ENCODE measurements at regions not wholly inside any gene's neighbourhood (a gene's known extent, or its start where the extent isn't known, plus 50 kb on each side); places are given as distances from the start of the nearest gene placed in this dataset.

GRCh38 chr3:76495216-76495615 lies 544.7 kb upstream of the ROBO2 start:
- Histone ChIP-seq H3K4me1 (ENCODE audit: control insufficient read depth in 1 of 2, extremely low read depth in 1 of 2, insufficient read depth in 2 of 2, low read length in 2 of 2) (no peaks in the 10 kb centered on the region), H3K4me3 (ENCODE audit: control insufficient read depth in 1 of 2, extremely low read depth in 1 of 2, low read length in 1 of 2) (no peak overlapping the region), H3K36me3 (ENCODE audit: control insufficient read depth in 2 of 2, extremely low read depth in 1 of 2, insufficient read depth in 1 of 2, low read length in 1 of 2) (no peaks in the 10 kb centered on the region), H3K9me3 (no peaks in the 10 kb centered on the region), H3K27me3 (replicated peaks in 1 of 2; ENCODE audit: control insufficient read depth in 2 of 2, extremely low read depth in 1 of 2, insufficient read depth in 2 of 2, low read length in 1 of 2) (no peaks in the 10 kb centered on the region), H3K27ac (ENCODE audit: low read length) (no peak overlapping the region)
- DNase-seq (no peak), ATAC-seq (replicated peaks in 1 of 4) (no peak)
- H3K27ac Mint-ChIP-seq = no peak overlapping the region
- no peaks in the 10 kb centered on the region for H3K27me3 Mint-ChIP-seq
- no peaks in the 10 kb centered on the region for H3K4me1 Mint-ChIP-seq
- H3K4me3 Mint-ChIP-seq = no peak overlapping the region
- no CpG with 5 or more reads among the region's 2 CpGs for WGBS (ENCODE audit: insufficient coverage)
- ChIA-PET CTCF (no interaction called here), POLR2A (no interaction called here)
- H3K36me3 Mint-ChIP-seq = no peaks in the 10 kb centered on the region
- H3K9me3 Mint-ChIP-seq = peaks cover 10 to 34% (median 21%) of the 10 kb centered on the region in 3 donors

GRCh38 chr3:76497636-76498035 lies 542.3 kb upstream of the ROBO2 start:
- Histone ChIP-seq H3K9me3 (no peaks in the 10 kb centered on the region), H3K4me3 (ENCODE audit: control insufficient read depth in 1 of 2, extremely low read depth in 1 of 2, low read length in 1 of 2) (no peak overlapping the region), H3K27me3 (replicated peaks in 1 of 2; ENCODE audit: control insufficient read depth in 2 of 2, extremely low read depth in 1 of 2, insufficient read depth in 2 of 2, low read length in 1 of 2) (no peaks in the 10 kb centered on the region), H3K4me1 (ENCODE audit: control insufficient read depth in 1 of 2, extremely low read depth in 1 of 2, insufficient read depth in 2 of 2, low read length in 2 of 2) (no peaks in the 10 kb centered on the region), H3K36me3 (ENCODE audit: control insufficient read depth in 2 of 2, extremely low read depth in 1 of 2, insufficient read depth in 1 of 2, low read length in 1 of 2) (no peaks in the 10 kb centered on the region), H3K27ac (ENCODE audit: low read length) (no peak overlapping the region)
- WGBS (ENCODE audit: insufficient coverage) = 68% methylated on average over 3 of the region's 3 CpGs
- H3K27me3 Mint-ChIP-seq = no peaks in the 10 kb centered on the region
- H3K27ac Mint-ChIP-seq = no peak overlapping the region
- H3K4me1 Mint-ChIP-seq = no peaks in the 10 kb centered on the region
- H3K36me3 Mint-ChIP-seq = no peaks in the 10 kb centered on the region
- ATAC-seq (replicated peaks in 1 of 4) (no peak), DNase-seq (no peak)
- no peak overlapping the region for H3K4me3 Mint-ChIP-seq
- ChIA-PET POLR2A (no interaction called here), CTCF (no interaction called here)
- peaks cover 10 to 34% (median 21%) of the 10 kb centered on the region in 3 donors for H3K9me3 Mint-ChIP-seq

- H3K4me1 ChIP-seq (ENCODE audit: control insufficient read depth in 1 of 2, extremely low read depth in 1 of 2, insufficient read depth in 2 of 2, low read length in 2 of 2) = no peaks in the 10 kb centered on the region
- H3K9me3 Mint-ChIP-seq = peaks cover 7 to 44% (median 21%) of the 10 kb centered on the region in 3 donors
- DNase-seq = no peak
- CTCF ChIA-PET = no interaction called here
- ATAC-seq (replicated peaks in 1 of 4) = no peak
- no peaks in the 10 kb centered on the region for H3K36me3 ChIP-seq (ENCODE audit: control insufficient read depth in 2 of 2, extremely low read depth in 1 of 2, insufficient read depth in 1 of 2, low read length in 1 of 2)
- H3K36me3 Mint-ChIP-seq = no peaks in the 10 kb centered on the region
- H3K27me3 ChIP-seq (replicated peaks in 1 of 2; ENCODE audit: control insufficient read depth in 2 of 2, extremely low read depth in 1 of 2, insufficient read depth in 2 of 2, low read length in 1 of 2) = no peaks in the 10 kb centered on the region
- no peak overlapping the region for H3K27ac ChIP-seq (ENCODE audit: low read length)
- H3K4me3 ChIP-seq (ENCODE audit: control insufficient read depth in 1 of 2, extremely low read depth in 1 of 2, low read length in 1 of 2) = no peak overlapping the region
- H3K27ac Mint-ChIP-seq = no peak overlapping the region
- H3K9me3 ChIP-seq = no peaks in the 10 kb centered on the region
- no peaks in the 10 kb centered on the region for H3K27me3 Mint-ChIP-seq
- H3K4me1 Mint-ChIP-seq = no peaks in the 10 kb centered on the region
- POLR2A ChIA-PET = no interaction called here
- no peak overlapping the region for H3K4me3 Mint-ChIP-seq
- no CpG with 5 or more reads among the region's 2 CpGs for WGBS (ENCODE audit: insufficient coverage)
These were observed 539.1 kb upstream of the ROBO2 start for GRCh38 chr3:76500746-76501275.

- no peak overlapping the region for H3K4me3 Mint-ChIP-seq
- CTCF ChIA-PET = no interaction called here
These were observed 538.6 kb upstream of the ROBO2 start for GRCh38 chr3:76501315-76501714.

GRCh38 chr3:76502076-76502475 lies 537.8 kb upstream of the ROBO2 start:
- Histone ChIP-seq H3K36me3 (ENCODE audit: control insufficient read depth in 2 of 2, extremely low read depth in 1 of 2, insufficient read depth in 1 of 2, low read length in 1 of 2) (no peaks in the 10 kb centered on the region), H3K27me3 (replicated peaks in 1 of 2; ENCODE audit: control insufficient read depth in 2 of 2, extremely low read depth in 1 of 2, insufficient read depth in 2 of 2, low read length in 1 of 2) (no peaks in the 10 kb centered on the region), H3K4me1 (ENCODE audit: control insufficient read depth in 1 of 2, extremely low read depth in 1 of 2, insufficient read depth in 2 of 2, low read length in 2 of 2) (no peaks in the 10 kb centered on the region), H3K9me3 (no peaks in the 10 kb centered on the region), H3K4me3 (ENCODE audit: control insufficient read depth in 1 of 2, extremely low read depth in 1 of 2, low read length in 1 of 2) (no peak overlapping the region), H3K27ac (ENCODE audit: low read length) (no peak overlapping the region)
- Mint-ChIP-seq H3K4me3 (no peak overlapping the region), H3K27ac (no peak overlapping the region), H3K4me1 (no peaks in the 10 kb centered on the region), H3K36me3 (no peaks in the 10 kb centered on the region), H3K27me3 (no peaks in the 10 kb centered on the region), H3K9me3 (peaks cover 7 to 42% (median 20%) of the 10 kb centered on the region in 3 donors)
- ChIA-PET POLR2A (no interaction called here), CTCF (no interaction called here)
- ATAC-seq (replicated peaks in 1 of 4) (no peak), DNase-seq (no peak)

More at GRCh38 chr3:76501315-76501714, 538.6 kb upstream of the ROBO2 start:
- H3K27me3 Mint-ChIP-seq = no peaks in the 10 kb centered on the region
- POLR2A ChIA-PET = no interaction called here
- H3K9me3 Mint-ChIP-seq = peaks cover 7 to 46% (median 23%) of the 10 kb centered on the region in 3 donors
- H3K27me3 ChIP-seq (replicated peaks in 1 of 2; ENCODE audit: control insufficient read depth in 2 of 2, extremely low read depth in 1 of 2, insufficient read depth in 2 of 2, low read length in 1 of 2) = no peaks in the 10 kb centered on the region
- H3K27ac ChIP-seq (ENCODE audit: low read length) = no peak overlapping the region
- no peak for DNase-seq
- no CpG with 5 or more reads among the region's 1 CpG for WGBS (ENCODE audit: insufficient coverage)
- no peaks in the 10 kb centered on the region for H3K4me1 Mint-ChIP-seq
- no peaks in the 10 kb centered on the region for H3K4me1 ChIP-seq (ENCODE audit: control insufficient read depth in 1 of 2, extremely low read depth in 1 of 2, insufficient read depth in 2 of 2, low read length in 2 of 2)
- H3K36me3 ChIP-seq (ENCODE audit: control insufficient read depth in 2 of 2, extremely low read depth in 1 of 2, insufficient read depth in 1 of 2, low read length in 1 of 2) = no peaks in the 10 kb centered on the region
- H3K36me3 Mint-ChIP-seq = no peaks in the 10 kb centered on the region
- no peak for ATAC-seq (replicated peaks in 1 of 4)
- H3K9me3 ChIP-seq = no peaks in the 10 kb centered on the region
- H3K4me3 ChIP-seq (ENCODE audit: control insufficient read depth in 1 of 2, extremely low read depth in 1 of 2, low read length in 1 of 2) = no peak overlapping the region
- no peak overlapping the region for H3K27ac Mint-ChIP-seq

- ChIA-PET CTCF (no interaction called here), POLR2A (no interaction called here)
- no peaks in the 10 kb centered on the region for H3K9me3 ChIP-seq
- no peaks in the 10 kb centered on the region for H3K4me1 Mint-ChIP-seq
- peaks cover 3 to 32% (median 13%) of the 10 kb centered on the region in 3 donors for H3K9me3 Mint-ChIP-seq
- no peak for ATAC-seq (replicated peaks in 1 of 4)
- no peak overlapping the region for H3K27ac Mint-ChIP-seq
- WGBS (ENCODE audit: insufficient coverage) = no CpG with 5 or more reads among the region's 5 CpGs
- no peak overlapping the region for H3K27ac ChIP-seq (ENCODE audit: low read length)
- no peaks in the 10 kb centered on the region for H3K36me3 ChIP-seq (ENCODE audit: control insufficient read depth in 2 of 2, extremely low read depth in 1 of 2, insufficient read depth in 1 of 2, low read length in 1 of 2)
- no peak overlapping the region for H3K4me3 Mint-ChIP-seq
- H3K27me3 ChIP-seq (replicated peaks in 1 of 2; ENCODE audit: control insufficient read depth in 2 of 2, extremely low read depth in 1 of 2, insufficient read depth in 2 of 2, low read length in 1 of 2) = no peaks in the 10 kb centered on the region
- H3K36me3 Mint-ChIP-seq = no peaks in the 10 kb centered on the region
- DNase-seq = no peak
- no peaks in the 10 kb centered on the region for H3K4me1 ChIP-seq (ENCODE audit: control insufficient read depth in 1 of 2, extremely low read depth in 1 of 2, insufficient read depth in 2 of 2, low read length in 2 of 2)
- H3K27me3 Mint-ChIP-seq = no peaks in the 10 kb centered on the region
- no peak overlapping the region for H3K4me3 ChIP-seq (ENCODE audit: control insufficient read depth in 1 of 2, extremely low read depth in 1 of 2, low read length in 1 of 2)
These were observed 534.6 kb upstream of the ROBO2 start for GRCh38 chr3:76505202-76505845.
